ENCODE measurements at regions not wholly inside any gene's neighbourhood (a gene's known extent, or its start where the extent isn't known, plus 50 kb on each side); places are given as distances from the start of the nearest gene placed in this dataset.

- no peak for DNase-seq
These were observed 152.8 kb downstream of the BCL11A start for GRCh38 chr2:60400462-60401246.

- DNase-seq, result no peak
These were observed 159.0 kb downstream of the BCL11A start for GRCh38 chr2:60394463-60394862.

- no peak for DNase-seq
These were observed 161.6 kb downstream of the BCL11A start for GRCh38 chr2:60391649-60392375.

GRCh38 chr2:60391230-60391629 is 162.2 kb downstream of the BCL11A start:
- no peak for DNase-seq

GRCh38 chr2:60386436-60386835 is 167.0 kb downstream of the BCL11A start:
- no peak for DNase-seq

- no peak for DNase-seq
These were observed 167.8 kb downstream of the BCL11A start for GRCh38 chr2:60385648-60386047.

- DNase-seq, result no peak
These were observed 169.9 kb downstream of the BCL11A start for GRCh38 chr2:60383401-60384143.

GRCh38 chr2:60380411-60380810 is 173.0 kb downstream of the BCL11A start:
- no peak for DNase-seq

GRCh38 chr2:60379684-60380083 is 173.8 kb downstream of the BCL11A start:
- no peak for DNase-seq

GRCh38 chr2:60379216-60379615 is 174.2 kb downstream of the BCL11A start:
- DNase-seq, result no peak

GRCh38 chr2:60377825-60378224 is 175.6 kb downstream of the BCL11A start:
- no peak for DNase-seq

GRCh38 chr2:60376252-60376651 is 177.2 kb downstream of the BCL11A start:
- DNase-seq, result no peak

- no peak for DNase-seq
These were observed 181.8 kb downstream of the BCL11A start for GRCh38 chr2:60371681-60372080.

GRCh38 chr2:60371219-60371618 is 182.2 kb downstream of the BCL11A start:
- no peak for DNase-seq

- no peak for DNase-seq
These were observed 182.6 kb downstream of the BCL11A start for GRCh38 chr2:60370814-60371213.

GRCh38 chr2:60368456-60368855 is 185.0 kb downstream of the BCL11A start:
- no peak for DNase-seq

- no peak for DNase-seq
These were observed 187.2 kb downstream of the BCL11A start for GRCh38 chr2:60366135-60366712.

GRCh38 chr2:60365556-60365955 is 187.9 kb downstream of the BCL11A start:
- no peak for DNase-seq

GRCh38 chr2:60364491-60364890 is 189.0 kb downstream of the BCL11A start:
- no peak for DNase-seq

- no peak for DNase-seq
These were observed 192.0 kb downstream of the BCL11A start for GRCh38 chr2:60361498-60361897.

- no peak for DNase-seq
These were observed 193.9 kb downstream of the BCL11A start for GRCh38 chr2:60359569-60359968.

GRCh38 chr2:60358476-60358875 is 195.0 kb downstream of the BCL11A start:
- no peak for DNase-seq

GRCh38 chr2:60357996-60358395 is 195.5 kb downstream of the BCL11A start:
- no peak for DNase-seq
